ENCODE measurements at regions not wholly inside any gene's neighbourhood (a gene's known extent, or its start where the extent isn't known, plus 50 kb on each side); places are given as distances from the start of the nearest gene placed in this dataset.
A peak's percentile ranks its signal among the peaks of the same experiment; 100 is the strongest.
"Not testable (repeated sequence)": the region's sequence is repeated elsewhere in the genome, so short reads cannot be mapped to it uniquely, and the experiment has no call there.

- DNase-seq (ENCODE audit: low read depth): no peak
- TF ChIP-seq CTCF (conservative IDR thresholded peaks at IDR 0.05; ENCODE audit: low read depth, low read length): no peak
- no peak overlapping the region for H3K4me3 ChIP-seq (ENCODE audit: low read length)
These were observed 503.6 kb upstream of the SYT4 start for GRCh38 chr18:43780782-43781340.

DNA sequence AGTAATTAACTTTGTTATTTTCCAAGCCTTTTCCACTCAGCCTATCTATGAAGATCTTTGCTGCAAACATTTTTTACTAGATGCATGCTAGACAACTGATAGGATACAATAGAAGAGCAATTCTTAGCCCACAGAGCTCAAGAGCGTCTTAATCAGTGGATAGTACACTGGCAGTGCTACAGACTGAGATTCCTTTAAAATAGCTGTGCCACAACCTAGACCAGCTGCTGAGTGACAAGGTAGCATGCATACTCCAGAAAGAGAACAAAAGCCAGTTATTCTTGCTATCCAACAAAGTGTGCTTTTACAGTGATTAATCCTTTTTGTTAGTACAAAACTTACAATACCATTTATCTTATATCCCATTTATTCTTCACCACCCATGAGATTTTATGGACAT lies 507.9 kb upstream of the SYT4 start:
- no peak for TF ChIP-seq CTCF (conservative IDR thresholded peaks at IDR 0.05; ENCODE audit: low read depth, low read length)
- DNase-seq (ENCODE audit: low read depth): no peak
- no peak overlapping the region for H3K4me3 ChIP-seq (ENCODE audit: low read length)

DNA sequence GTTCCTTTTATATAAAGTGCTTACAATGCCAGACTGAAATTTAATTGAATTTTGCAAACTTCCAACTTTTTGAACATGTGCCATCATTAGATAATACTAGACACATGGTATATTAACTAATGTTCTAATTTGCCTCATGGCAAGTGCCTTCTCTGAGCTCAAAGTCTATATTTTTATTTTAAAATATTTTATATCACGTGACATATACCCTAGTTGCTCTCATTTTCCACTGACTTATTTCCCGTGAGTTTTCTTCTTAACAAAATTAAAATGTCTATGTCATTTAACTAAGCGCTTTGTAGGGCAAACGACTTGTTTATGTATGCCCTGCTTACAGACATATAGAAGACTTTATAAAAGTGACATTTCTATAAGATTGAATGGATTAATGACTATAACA lies 509.6 kb upstream of the SYT4 start:
- H3K4me3 ChIP-seq (ENCODE audit: low read length): no peak overlapping the region
- DNase-seq (ENCODE audit: low read depth): no peak
- TF ChIP-seq CTCF (conservative IDR thresholded peaks at IDR 0.05; ENCODE audit: low read depth, low read length): no peak

DNA sequence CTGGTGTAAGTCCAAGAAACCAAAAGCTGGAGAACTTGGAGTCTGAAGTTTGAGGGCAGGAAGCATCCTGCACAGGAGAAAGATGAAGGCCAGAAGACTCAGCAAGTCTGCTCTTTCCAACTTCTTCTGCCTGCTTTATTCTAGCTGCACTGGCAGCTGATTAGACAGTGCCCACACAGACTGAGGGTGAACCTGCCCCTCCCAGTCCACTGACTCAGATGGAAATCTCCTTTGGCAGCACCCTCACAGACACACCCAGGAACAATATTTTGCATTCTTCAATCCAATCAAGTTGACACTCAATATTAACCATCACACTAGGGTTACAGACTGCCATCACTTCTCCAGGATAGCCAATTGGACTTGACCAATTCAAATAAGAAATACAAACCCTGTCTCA lies 510.4 kb upstream of the SYT4 start:
- DNase-seq (ENCODE audit: low read depth); H3K4me3 ChIP-seq (ENCODE audit: low read length): not testable (repeated sequence)

DNA sequence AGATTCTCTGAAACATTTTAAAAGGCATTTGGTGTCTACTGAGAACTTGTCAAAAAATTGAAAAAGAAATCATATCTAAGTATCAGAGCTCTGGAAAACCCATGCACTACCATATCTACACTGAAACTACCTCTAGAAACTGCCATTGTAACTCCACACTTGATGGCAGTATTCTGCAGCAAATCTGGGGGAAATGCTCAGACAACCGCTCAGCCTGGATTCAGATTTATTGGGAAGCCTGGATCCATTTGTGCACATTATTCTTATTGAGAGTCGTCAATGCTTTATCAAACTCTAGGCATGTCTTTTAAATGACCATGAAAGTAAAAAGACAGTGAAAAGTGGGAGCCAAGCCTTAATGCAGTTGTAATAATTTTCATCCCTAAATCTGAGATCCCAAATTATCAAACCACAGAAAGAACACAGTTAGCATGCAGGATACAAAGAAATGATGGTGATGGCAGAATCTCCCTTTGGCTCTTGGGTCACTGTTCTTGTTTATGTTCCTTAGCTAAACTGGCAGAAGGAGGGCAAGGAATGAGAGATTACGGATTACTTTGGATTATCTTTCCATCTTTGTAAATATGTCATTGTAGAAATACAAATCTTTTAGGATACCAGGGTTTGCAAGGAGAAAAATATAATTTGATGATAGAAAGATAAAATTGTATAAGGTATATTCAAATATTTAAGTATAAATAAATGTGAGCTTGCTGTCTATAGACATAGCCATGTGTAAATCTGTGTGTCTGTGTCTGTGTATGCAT lies 512.1 kb upstream of the SYT4 start:
- DNase-seq (ENCODE audit: low read depth): no peak
- H3K4me3 ChIP-seq (ENCODE audit: low read length): no peak overlapping the region
- TF ChIP-seq CTCF (conservative IDR thresholded peaks at IDR 0.05; ENCODE audit: low read depth, low read length): peak; percentile 32

GRCh38 chr18:43793910-43794309 lies 516.6 kb upstream of the SYT4 start:
- no peak for DNase-seq (ENCODE audit: low read depth)
- H3K4me3 ChIP-seq (ENCODE audit: low read length): no peak overlapping the region
- no peak for TF ChIP-seq CTCF (conservative IDR thresholded peaks at IDR 0.05; ENCODE audit: low read depth, low read length)

DNA sequence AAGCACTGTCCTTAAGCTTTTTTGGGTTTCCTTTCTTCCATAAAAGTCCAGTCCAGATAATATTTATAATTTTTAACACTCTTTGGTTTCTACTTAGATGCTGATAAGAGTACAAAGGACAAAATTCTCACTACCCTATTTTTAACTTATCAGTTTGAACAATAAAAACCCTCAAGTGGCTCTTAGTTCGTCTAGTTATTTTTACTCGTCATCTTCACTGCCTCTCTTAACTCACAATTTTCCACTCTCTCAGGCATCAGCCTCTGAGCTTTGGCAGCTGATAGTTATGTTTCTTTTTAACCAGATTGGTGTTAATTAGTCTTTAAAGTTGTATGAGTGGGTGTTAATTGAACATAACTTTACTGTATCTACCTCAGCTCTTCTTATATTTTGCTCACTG lies 517.1 kb upstream of the SYT4 start:
- no peak for TF ChIP-seq CTCF (conservative IDR thresholded peaks at IDR 0.05; ENCODE audit: low read depth, low read length)
- no peak overlapping the region for H3K4me3 ChIP-seq (ENCODE audit: low read length)
- no peak for DNase-seq (ENCODE audit: low read depth)

Data from retinal pigment epithelial cell (primary cell).